D721Med (cell line): ENCODE measurements at regions not wholly inside any gene's neighbourhood (a gene's known extent, or its start where the extent isn't known, plus 50 kb on each side); places are given as distances from the start of the nearest gene placed in this dataset.

Experiments used
- DNase-seq: peaks from one replicate; pipeline ENCODE4 v3.0.0; 2011; ENCODE audit warnings: low spot score; ENCODE audit not compliant: insufficient read length
- FAIRE-seq: peaks from 2 replicates; lab custom pipeline; 2011; peaks lifted over from hg19 to GRCh38; lab: Jason Lieb, UNC
- CTCF ChIP-seq: IDR thresholded peaks from 2 replicates; pipeline ENCODE4 v1.5.1; 2012; ENCODE audit warnings: mild to moderate bottlenecking, control low read depth; ENCODE audit not compliant: insufficient read depth; ENCODE audit errors: missing control alignments

- FAIRE-seq, result no peak
These were observed 95.6 kb upstream of the F3 start for GRCh38 chr1:94637121-94637520.

GRCh38 chr1:94636624-94637023, 95.1 kb upstream of the F3 start:
- DNase-seq (no peak), FAIRE-seq (no peak)
- no peak for TF ChIP-seq CTCF

More at GRCh38 chr1:94637121-94637520, 95.6 kb upstream of the F3 start:
- DNase-seq, result no peak
- no peak for TF ChIP-seq CTCF

- no peak for FAIRE-seq
- no peak for TF ChIP-seq CTCF
These were observed 94.5 kb upstream of the F3 start for GRCh38 chr1:94636100-94636499.

GRCh38 chr1:94634977-94635416, 93.4 kb upstream of the F3 start:
- FAIRE-seq (no peak), DNase-seq (no peak)
- no peak for TF ChIP-seq CTCF

More at GRCh38 chr1:94636100-94636499, 94.5 kb upstream of the F3 start:
- DNase-seq, result no peak

- FAIRE-seq (no peak), DNase-seq (no peak)
- no peak for TF ChIP-seq CTCF
These were observed 91.5 kb upstream of the F3 start for GRCh38 chr1:94633051-94633450.

- DNase-seq (no peak), FAIRE-seq (no peak)
- no peak for TF ChIP-seq CTCF
These were observed 88.0 kb upstream of the F3 start for GRCh38 chr1:94629259-94630181.

- FAIRE-seq (no peak), DNase-seq (no peak)
- TF ChIP-seq CTCF, result no peak
These were observed 86.9 kb upstream of the F3 start for GRCh38 chr1:94628499-94628843.
